ENCODE measurements at regions not wholly inside any gene's neighbourhood (a gene's known extent, or its start where the extent isn't known, plus 50 kb on each side); places are given as distances from the start of the nearest gene placed in this dataset.
A peak's percentile ranks its signal among the peaks of the same experiment; 100 is the strongest.

DNA sequence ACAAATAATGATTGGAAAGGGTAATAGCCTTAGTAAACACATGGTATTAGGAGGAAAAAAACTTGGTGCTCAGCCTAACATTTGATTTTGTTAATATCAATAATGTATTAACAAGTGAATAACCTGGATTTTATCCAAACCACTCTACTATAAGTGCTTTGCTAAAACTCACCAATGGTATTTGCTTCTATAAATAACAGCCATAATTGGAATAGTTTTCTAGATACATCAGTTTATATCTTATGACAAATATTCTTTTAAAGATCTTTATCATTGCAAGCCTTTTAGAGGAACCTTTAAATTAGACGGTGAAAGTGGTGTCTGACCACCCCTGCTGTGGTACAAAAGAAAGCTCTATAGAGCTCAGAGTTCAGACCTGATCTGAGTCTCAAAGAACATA is 123.9 kb downstream of the SHOX2 start:
- Mint-ChIP-seq H3K27ac (no peak overlapping the region), H3K9me3 (no peaks in the 10 kb centered on the region), H3K4me1 (no peaks in the 10 kb centered on the region), H3K36me3 (ENCODE audit: low read depth) (no peaks in the 10 kb centered on the region), H3K27me3 (ENCODE audit: low read depth, poor library complexity) (peaks cover 12% of the 10 kb centered on the region), H3K4me3 (no peak overlapping the region)
- no peak for DNase-seq
- TF ChIP-seq, protein P1, sequence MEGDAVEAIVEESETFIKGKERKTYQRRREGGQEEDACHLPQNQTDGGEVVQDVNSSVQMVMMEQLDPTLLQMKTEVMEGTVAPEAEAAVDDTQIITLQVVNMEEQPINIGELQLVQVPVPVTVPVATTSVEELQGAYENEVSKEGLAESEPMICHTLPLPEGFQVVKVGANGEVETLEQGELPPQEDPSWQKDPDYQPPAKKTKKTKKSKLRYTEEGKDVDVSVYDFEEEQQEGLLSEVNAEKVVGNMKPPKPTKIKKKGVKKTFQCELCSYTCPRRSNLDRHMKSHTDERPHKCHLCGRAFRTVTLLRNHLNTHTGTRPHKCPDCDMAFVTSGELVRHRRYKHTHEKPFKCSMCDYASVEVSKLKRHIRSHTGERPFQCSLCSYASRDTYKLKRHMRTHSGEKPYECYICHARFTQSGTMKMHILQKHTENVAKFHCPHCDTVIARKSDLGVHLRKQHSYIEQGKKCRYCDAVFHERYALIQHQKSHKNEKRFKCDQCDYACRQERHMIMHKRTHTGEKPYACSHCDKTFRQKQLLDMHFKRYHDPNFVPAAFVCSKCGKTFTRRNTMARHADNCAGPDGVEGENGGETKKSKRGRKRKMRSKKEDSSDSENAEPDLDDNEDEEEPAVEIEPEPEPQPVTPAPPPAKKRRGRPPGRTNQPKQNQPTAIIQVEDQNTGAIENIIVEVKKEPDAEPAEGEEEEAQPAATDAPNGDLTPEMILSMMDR (IDR thresholded peaks at IDR 0.05), result no peak

DNA sequence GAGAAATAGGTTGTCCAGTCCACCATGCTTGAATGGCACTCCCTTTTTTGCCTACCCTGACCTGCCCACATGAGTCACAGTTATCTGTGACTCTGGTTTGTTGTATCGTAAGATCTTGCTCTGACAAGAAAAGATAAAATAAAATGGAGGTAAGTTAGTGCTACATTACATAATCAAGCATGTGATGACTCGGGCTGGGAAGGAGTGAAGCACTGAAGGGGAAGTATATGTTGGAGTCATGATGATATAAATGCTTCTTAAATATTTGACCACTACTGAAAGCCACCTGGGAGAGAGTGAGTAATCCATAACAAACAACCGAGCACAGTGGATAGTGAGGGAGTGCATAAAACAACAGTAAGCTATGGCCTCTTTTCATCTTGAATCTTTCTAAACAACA is 124.4 kb downstream of the SHOX2 start:
- TF ChIP-seq, protein P1 (IDR thresholded peaks at IDR 0.05), result no peak
- no peaks in the 10 kb centered on the region for H3K9me3 Mint-ChIP-seq
- no peaks in the 10 kb centered on the region for H3K36me3 Mint-ChIP-seq (ENCODE audit: low read depth)
- no peak overlapping the region for H3K27ac Mint-ChIP-seq
- H3K27me3 Mint-ChIP-seq (ENCODE audit: low read depth, poor library complexity), result peaks cover 12% of the 10 kb centered on the region
- H3K4me3 Mint-ChIP-seq, result no peak overlapping the region
- H3K4me1 Mint-ChIP-seq, result no peaks in the 10 kb centered on the region
- DNase-seq, result no peak

DNA sequence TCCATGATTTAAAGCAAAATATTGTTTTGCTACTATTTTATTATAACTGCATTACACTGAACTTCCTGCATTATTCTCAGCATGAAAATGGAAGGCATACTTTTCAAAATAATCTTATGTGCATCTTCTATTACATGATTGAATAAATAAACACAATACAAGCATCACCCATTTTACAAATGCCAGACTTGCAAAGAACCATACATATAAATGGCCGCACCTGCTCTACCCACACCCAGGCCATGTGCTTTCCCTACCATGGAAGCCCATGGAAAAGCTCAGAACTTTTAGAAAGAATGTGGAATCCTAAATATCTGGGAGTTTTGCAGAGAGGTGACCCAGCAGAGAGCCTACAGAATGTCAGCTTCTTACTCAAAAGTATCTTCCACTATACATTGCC is 127.2 kb downstream of the SHOX2 start:
- Mint-ChIP-seq H3K36me3 (ENCODE audit: low read depth) (no peaks in the 10 kb centered on the region), H3K9me3 (no peaks in the 10 kb centered on the region), H3K4me3 (no peak overlapping the region), H3K27ac (no peak overlapping the region), H3K4me1 (no peaks in the 10 kb centered on the region), H3K27me3 (ENCODE audit: low read depth, poor library complexity) (peaks cover 14% of the 10 kb centered on the region)
- TF ChIP-seq, protein P1 (IDR thresholded peaks at IDR 0.05), result no peak
- no peak for DNase-seq

DNA sequence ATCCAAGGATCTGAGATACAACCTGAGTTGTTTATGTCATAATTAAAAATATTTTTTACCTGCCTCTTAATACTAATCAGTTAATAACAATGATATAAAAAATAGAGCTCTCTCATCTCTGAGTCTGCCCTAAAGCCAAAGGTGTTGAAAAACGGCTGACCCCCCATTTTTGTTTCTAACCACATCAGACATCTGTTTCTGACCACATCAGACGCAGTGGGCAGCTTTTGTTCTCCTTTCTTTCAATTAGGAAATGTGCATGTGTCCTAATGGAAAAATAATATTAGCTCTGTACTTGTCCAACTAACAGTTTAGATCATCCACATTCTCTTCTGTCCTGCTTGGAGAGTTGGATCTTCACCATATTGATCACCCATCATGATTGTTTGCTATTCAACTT is 144.6 kb downstream of the SHOX2 start:
- no peaks in the 10 kb centered on the region for H3K36me3 Mint-ChIP-seq (ENCODE audit: low read depth)
- H3K27ac Mint-ChIP-seq, result no peak overlapping the region
- H3K27me3 Mint-ChIP-seq (ENCODE audit: low read depth, poor library complexity), result peaks cover 7% of the 10 kb centered on the region
- TF ChIP-seq, protein P1 (IDR thresholded peaks at IDR 0.05), result no peak
- no peaks in the 10 kb centered on the region for H3K9me3 Mint-ChIP-seq
- no peak overlapping the region for H3K4me3 Mint-ChIP-seq
- no peak for DNase-seq
- H3K4me1 Mint-ChIP-seq, result peaks cover 13% of the 10 kb centered on the region

DNA sequence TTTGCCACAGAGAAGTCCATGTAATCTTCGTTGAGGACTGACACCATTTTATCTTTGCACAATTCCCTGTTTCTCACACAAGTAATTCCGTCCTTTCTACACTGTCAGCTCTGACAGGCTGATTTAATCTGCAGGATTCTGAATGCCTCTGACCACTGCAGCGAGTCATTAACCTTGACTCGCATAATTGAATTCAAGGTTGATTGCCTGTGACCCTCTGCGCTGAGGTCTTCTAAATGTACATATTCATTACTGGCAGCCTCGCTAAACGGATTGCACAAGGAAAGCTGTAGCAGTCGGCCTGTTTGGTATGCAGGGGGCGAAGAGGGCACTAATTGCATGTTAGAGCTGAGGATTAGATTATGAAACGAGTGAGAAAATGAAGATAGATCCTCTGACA is 147.8 kb downstream of the SHOX2 start:
- Mint-ChIP-seq H3K27me3 (ENCODE audit: low read depth, poor library complexity) (peaks cover 13% of the 10 kb centered on the region), H3K36me3 (ENCODE audit: low read depth) (no peaks in the 10 kb centered on the region), H3K4me1 (peaks cover 13% of the 10 kb centered on the region), H3K27ac (no peak overlapping the region), H3K4me3 (no peak overlapping the region), H3K9me3 (no peaks in the 10 kb centered on the region)
- TF ChIP-seq, protein P1 (IDR thresholded peaks at IDR 0.05), result no peak
- DNase-seq, result peak; percentile 33

DNA sequence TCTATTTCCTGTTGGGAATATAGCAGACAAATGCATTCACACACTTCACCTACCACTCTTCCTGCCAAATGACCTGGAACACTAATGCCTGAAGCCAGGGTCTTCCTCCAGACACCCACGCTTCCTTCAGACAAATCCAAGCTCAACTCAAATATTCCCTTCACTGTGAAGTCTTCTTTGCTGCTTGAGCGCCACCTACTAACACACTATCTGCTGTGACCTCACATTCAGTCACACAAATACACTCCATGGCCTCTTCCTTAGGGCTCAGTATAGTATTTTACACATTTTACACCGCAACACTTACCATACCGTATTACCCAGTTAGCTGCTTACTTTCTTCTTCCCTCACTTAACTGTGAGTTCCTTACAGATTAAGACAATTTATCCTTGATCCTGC is 149.4 kb downstream of the SHOX2 start:
- Mint-ChIP-seq H3K4me3 (no peak overlapping the region), H3K27me3 (ENCODE audit: low read depth, poor library complexity) (peaks cover 6% of the 10 kb centered on the region), H3K27ac (no peak overlapping the region), H3K4me1 (peaks cover 7% of the 10 kb centered on the region), H3K9me3 (no peaks in the 10 kb centered on the region), H3K36me3 (ENCODE audit: low read depth) (no peaks in the 10 kb centered on the region)
- no peak for DNase-seq
- TF ChIP-seq, protein P1 (IDR thresholded peaks at IDR 0.05), result no peak

All from nephron progenitor cell (in vitro differentiated cells).